Ovary (tissue), 7 donors: ENCODE measurements at regions not wholly inside any gene's neighbourhood (a gene's known extent, or its start where the extent isn't known, plus 50 kb on each side); places are given as distances from the start of the nearest gene placed in this dataset.

Experiments
- DNase-seq, 5 donors: peaks; one replicate each; pipeline ENCODE4 v3.0.0-alpha.2; 2019 to 2020
- H3K27ac ChIP-seq, 2 donors: fragments of 200-600 bp; one replicate each; pipeline versions ENCODE4 v1.5.1 to v1.8.0; 2019 to 2022
- H3K27me3 ChIP-seq: fragments of 200-600 bp; one replicate; pipeline ENCODE4 v1.8.0; 2022
- H3K36me3 ChIP-seq: fragments of 200-600 bp; sonication (generic); one replicate; pipeline ENCODE4 v1.5.1; 2019
- H3K4me1 ChIP-seq: one replicate; pipeline ENCODE4 v1.8.1; 2013; ENCODE audit warnings: mild to moderate bottlenecking, moderate library complexity; ENCODE audit not compliant: insufficient read depth
- H3K4me3 ChIP-seq: fragments of 200-600 bp; sonication (generic); one replicate; pipeline ENCODE4 v1.5.1; 2017
- H3K9me3 ChIP-seq, 2 donors: fragments of 200-600 bp in 1 of 2; sonication (generic) in 1 of 2; one replicate each; pipeline versions ENCODE4 v1.5.1 to v1.8.1; 2013 to 2019; ENCODE audit warnings: mild to moderate bottlenecking in 1 of 2, moderate library complexity in 1 of 2
- CTCF ChIP-seq, 3 donors: fragments of 450-650 bp in 2 of 3; fragments of 200-600 bp in 1 of 3; IDR thresholded peaks; one replicate each; pipeline versions ENCODE4 v1.5.1 to v1.8.0; 2016 to 2022; ENCODE audit warnings: antibody characterized with exemption in 3 of 3, mild to moderate bottlenecking in 1 of 3
- EP300 ChIP-seq: sonication (generic); formaldehyde crosslinking; IDR thresholded peaks from one replicate; pipeline ENCODE4 v1.6.1; 2017; ENCODE audit warnings: antibody characterized with exemption
- POLR2A ChIP-seq: fragments of 450-650 bp; IDR thresholded peaks from one replicate; pipeline ENCODE4 v1.6.1; 2017; ENCODE audit warnings: antibody characterized with exemption, mild to moderate bottlenecking, moderate library complexity
- WGBS, 3 donors: extraction: QIAGEN DNeasy Blood & Tissue Kit in 1 of 3; methylation state at CpG; one replicate each; pipeline versions ENCODE4 v1.1.5 to v1.1.7; 2013 to 2017; 5-methylcytosine and 5-hydroxymethylcytosine counted together
- intact Hi-C, 4 donors: fragments of 100-400 bp; cut with DNase I; formaldehyde crosslinking; loops; one replicate each; pipeline versions ENCODE4 v1.11.0 to v1.15.1; 2022 to 2023
- donor health status: DM: no; HTN: no; CAD: no; lungs with moderate emphysema.
- donor health status: DM: no; HTN: no; CAD: no.
- donor health status: Bipolar disorder and iron deficiency.
- donor health status: DM: no; HTN: no; CAD: no.
- donor health status: DM: yes; HTN: yes; CAD: no.

- Histone ChIP-seq H3K9me3 (no peaks in the 10 kb centered on the region), H3K4me1 (no peaks in the 10 kb centered on the region), H3K36me3 (no peaks in the 10 kb centered on the region), H3K27me3 (no peaks in the 10 kb centered on the region), H3K27ac (no peak overlapping the region), H3K4me3 (no peak overlapping the region)
- no peak for DNase-seq
- intact Hi-C loops, result no loop called here
- no peak for TF ChIP-seq CTCF (IDR thresholded peaks at IDR 0.05)
- no peak for TF ChIP-seq POLR2A
- no peak for TF ChIP-seq EP300
Measured at GRCh38 chr1:213643360-213643759, 344.4 kb upstream of the PROX1 start.

- intact Hi-C loops, result no loop called here
- WGBS, 3 donors, result 37 to 66% (median 60%) methylated on average over 2 of the region's 2 CpGs
Measured at GRCh38 chr1:213647864-213648650, 339.7 kb upstream of the PROX1 start.

GRCh38 chr1:213649373-213649772, 338.4 kb upstream of the PROX1 start:
- no peak for DNase-seq
- Histone ChIP-seq H3K4me1 (no peaks in the 10 kb centered on the region), H3K36me3 (no peaks in the 10 kb centered on the region), H3K9me3 (no peaks in the 10 kb centered on the region), H3K27me3 (no peaks in the 10 kb centered on the region), H3K4me3 (no peak overlapping the region), H3K27ac (no peak overlapping the region)
- intact Hi-C loops, result no loop called here
- TF ChIP-seq EP300 (no peak), CTCF (IDR thresholded peaks at IDR 0.05) (no peak), POLR2A (no peak)
- WGBS, 3 donors, result 79 to 83% (median 80%) methylated on average over 10 of the region's 10 CpGs

More at GRCh38 chr1:213647864-213648650, 339.7 kb upstream of the PROX1 start:
- no peaks in the 10 kb centered on the region for H3K9me3 ChIP-seq
- no peak overlapping the region for H3K4me3 ChIP-seq
- no peaks in the 10 kb centered on the region for H3K4me1 ChIP-seq
- TF ChIP-seq EP300 (no peak), POLR2A (no peak), CTCF (IDR thresholded peaks at IDR 0.05) (no peak)
- H3K36me3 ChIP-seq, result no peaks in the 10 kb centered on the region
- no peak for DNase-seq
- no peak overlapping the region for H3K27ac ChIP-seq
- no peaks in the 10 kb centered on the region for H3K27me3 ChIP-seq

GRCh38 chr1:213650603-213651002, 337.2 kb upstream of the PROX1 start:
- no peak overlapping the region for H3K27ac ChIP-seq
- TF ChIP-seq POLR2A (no peak), CTCF (IDR thresholded peaks at IDR 0.05) (no peak), EP300 (no peak)
- H3K9me3 ChIP-seq, result no peaks in the 10 kb centered on the region
- 15 to 30% (median 26%) methylated on average over 2 of the region's 2 CpGs for WGBS, 3 donors
- H3K27me3 ChIP-seq, result no peaks in the 10 kb centered on the region
- no peak overlapping the region for H3K4me3 ChIP-seq
- H3K4me1 ChIP-seq, result no peaks in the 10 kb centered on the region
- H3K36me3 ChIP-seq, result no peaks in the 10 kb centered on the region
- no peak for DNase-seq
- intact Hi-C loops, result loop anchor here in 1 of 4 donors (5.0 kb wide), 1 partner anchor 1553 kb away; no protein-coding TSS in a partner anchor
